Ascending aorta (tissue), 2 donors: ENCODE measurements at regions not wholly inside any gene's neighbourhood (a gene's known extent, or its start where the extent isn't known, plus 50 kb on each side); places are given as distances from the start of the nearest gene placed in this dataset.

Experiments used
- DNase-seq, 2 donors: peaks; one replicate each; pipeline ENCODE4 v3.0.0-alpha.2; 2019; ENCODE audit warnings: low spot score in 2 of 2
- H3K27ac ChIP-seq, 2 donors: fragments of 200-600 bp; sonication (generic); one replicate each; pipeline ENCODE4 v1.5.1; 2016 to 2017; ENCODE audit warnings: mild to moderate bottlenecking in 1 of 2
- H3K27me3 ChIP-seq: fragments of 200-600 bp; sonication (generic); one replicate; pipeline ENCODE4 v1.5.1; 2017
- H3K36me3 ChIP-seq, 2 donors: fragments of 200-600 bp; sonication (generic); one replicate each; pipeline ENCODE4 v1.5.1; 2016
- H3K4me1 ChIP-seq, 2 donors: fragments of 200-600 bp; sonication (generic); one replicate each; pipeline ENCODE4 v1.5.1; 2016 to 2017; ENCODE audit warnings: mild to moderate bottlenecking in 1 of 2
- H3K4me3 ChIP-seq, 2 donors: fragments of 200-600 bp; sonication (generic); one replicate each; pipeline ENCODE4 v1.5.1; 2016 to 2017; ENCODE audit warnings: mild to moderate bottlenecking in 1 of 2
- H3K9me3 ChIP-seq, 2 donors: fragments of 200-600 bp; sonication (generic); one replicate each; pipeline ENCODE4 v1.5.1; 2016
- CTCF ChIP-seq, 3 experiments: fragments of 200-600 bp in 2 of 3; fragments of 450-650 bp in 1 of 3; sonication (generic) in 2 of 3; IDR thresholded peaks; one replicate each; pipeline ENCODE4 v1.5.1; 2016 to 2019; ENCODE audit warnings: antibody characterized with exemption in 3 of 3, mild to moderate bottlenecking in 1 of 3, moderate library complexity in 1 of 3
- intact Hi-C: fragments of 100-400 bp; cut with DNase I; formaldehyde crosslinking; loops from one replicate; pipeline ENCODE4 v1.15.1; 2023

- Histone ChIP-seq H3K36me3 (no peaks in the 10 kb centered on the region), H3K27ac (no peak overlapping the region), H3K4me1 (no peaks in the 10 kb centered on the region), H3K4me3 (no peak overlapping the region), H3K27me3 (no peaks in the 10 kb centered on the region), H3K9me3 (no peaks in the 10 kb centered on the region)
- intact Hi-C loops = no loop called here
- no peak for DNase-seq
- TF ChIP-seq CTCF (IDR thresholded peaks at IDR 0.05) = no peak
Measured at GRCh38 chr20:16806886-16807285, 58.7 kb downstream of the OTOR start.

- no peak overlapping the region for H3K4me3 ChIP-seq
- no peak for DNase-seq
- intact Hi-C loops = no loop called here
- H3K27ac ChIP-seq = no peak overlapping the region
- no peak for TF ChIP-seq CTCF (IDR thresholded peaks at IDR 0.05)
- no peaks in the 10 kb centered on the region for H3K9me3 ChIP-seq
- H3K36me3 ChIP-seq = no peaks in the 10 kb centered on the region
- H3K27me3 ChIP-seq = no peaks in the 10 kb centered on the region
- no peaks in the 10 kb centered on the region for H3K4me1 ChIP-seq
Measured at GRCh38 chr20:16808796-16809195, 60.6 kb downstream of the OTOR start.

- H3K4me3 ChIP-seq = no peak overlapping the region
- no peak for TF ChIP-seq CTCF (IDR thresholded peaks at IDR 0.05)
- no peaks in the 10 kb centered on the region for H3K9me3 ChIP-seq
- intact Hi-C loops = no loop called here
- no peaks in the 10 kb centered on the region for H3K36me3 ChIP-seq
- H3K27ac ChIP-seq = no peak overlapping the region
- no peaks in the 10 kb centered on the region for H3K27me3 ChIP-seq
- no peak for DNase-seq
- H3K4me1 ChIP-seq = no peaks in the 10 kb centered on the region
Measured at GRCh38 chr20:16810216-16810615, 62.1 kb downstream of the OTOR start.

GRCh38 chr20:16816192-16816591 lies 68.0 kb downstream of the OTOR start:
- no peak for DNase-seq
- H3K4me3 ChIP-seq = no peak overlapping the region
- TF ChIP-seq CTCF (IDR thresholded peaks at IDR 0.05) = no peak
- no peaks in the 10 kb centered on the region for H3K4me1 ChIP-seq
- no peak overlapping the region for H3K27ac ChIP-seq
- no peaks in the 10 kb centered on the region for H3K9me3 ChIP-seq
- H3K36me3 ChIP-seq = no peaks in the 10 kb centered on the region
- H3K27me3 ChIP-seq = no peaks in the 10 kb centered on the region
- intact Hi-C loops = no loop called here

GRCh38 chr20:16819483-16819882 lies 71.3 kb downstream of the OTOR start:
- Histone ChIP-seq H3K27ac (no peak overlapping the region), H3K4me1 (no peaks in the 10 kb centered on the region), H3K36me3 (no peaks in the 10 kb centered on the region), H3K9me3 (no peaks in the 10 kb centered on the region), H3K27me3 (no peaks in the 10 kb centered on the region), H3K4me3 (no peak overlapping the region)
- intact Hi-C loops = no loop called here
- no peak for DNase-seq
- no peak for TF ChIP-seq CTCF (IDR thresholded peaks at IDR 0.05)
